ENCODE measurements at regions not wholly inside any gene's neighbourhood (a gene's known extent, or its start where the extent isn't known, plus 50 kb on each side); places are given as distances from the start of the nearest gene placed in this dataset.

DNA sequence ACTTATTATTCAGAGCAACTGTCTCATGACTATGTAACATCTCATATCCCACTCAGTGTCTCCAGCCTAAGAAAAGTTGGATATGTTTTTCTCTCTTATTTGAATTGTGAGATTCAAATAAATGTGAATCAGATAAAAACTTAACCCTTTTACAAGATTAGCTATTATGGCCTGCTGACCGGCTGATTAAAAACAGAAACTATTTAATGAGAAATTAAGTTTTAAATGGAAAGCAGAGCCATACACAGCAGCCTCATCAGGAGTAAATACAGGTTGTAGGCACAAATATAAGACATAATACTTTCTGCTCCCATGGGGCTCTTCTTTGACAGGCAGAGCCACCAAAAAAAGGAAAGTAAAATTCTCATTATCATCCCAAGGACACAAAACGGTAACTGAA lies 307.0 kb upstream of the PRMT6 start:
- Histone ChIP-seq H3K4me3 (no peak overlapping the region), H3K9me3 (ENCODE audit: insufficient read depth, low read depth) (no peaks in the 10 kb centered on the region), H4K20me1 (ENCODE audit: insufficient read depth) (no peaks in the 10 kb centered on the region), H3K27ac (no peak overlapping the region), H3K27me3 (ENCODE audit: insufficient read depth, low read depth) (no peaks in the 10 kb centered on the region), H3K79me2 (ENCODE audit: low read depth) (no peaks in the 10 kb centered on the region), H3K4me2 (no peak overlapping the region), H3K4me1 (replicated peaks; ENCODE audit: insufficient read depth) (no peaks in the 10 kb centered on the region), H3K9me2 (ENCODE audit: insufficient read depth) (0 out of 2 replicates have a peak, but pooled peaks cover 3% of the 10 kb centered on the region), H3F3A (ENCODE audit: insufficient read depth, low read depth) (no peaks in the 10 kb centered on the region), H3K36me3 (ENCODE audit: low read depth) (no peaks in the 10 kb centered on the region), H2AFZ (no peak overlapping the region)
- POLR2A ChIA-PET (ENCODE audit: unreplicated experiment) = no interaction called here
- no peak for DNase-seq
- TF ChIP-seq, protein P1, sequence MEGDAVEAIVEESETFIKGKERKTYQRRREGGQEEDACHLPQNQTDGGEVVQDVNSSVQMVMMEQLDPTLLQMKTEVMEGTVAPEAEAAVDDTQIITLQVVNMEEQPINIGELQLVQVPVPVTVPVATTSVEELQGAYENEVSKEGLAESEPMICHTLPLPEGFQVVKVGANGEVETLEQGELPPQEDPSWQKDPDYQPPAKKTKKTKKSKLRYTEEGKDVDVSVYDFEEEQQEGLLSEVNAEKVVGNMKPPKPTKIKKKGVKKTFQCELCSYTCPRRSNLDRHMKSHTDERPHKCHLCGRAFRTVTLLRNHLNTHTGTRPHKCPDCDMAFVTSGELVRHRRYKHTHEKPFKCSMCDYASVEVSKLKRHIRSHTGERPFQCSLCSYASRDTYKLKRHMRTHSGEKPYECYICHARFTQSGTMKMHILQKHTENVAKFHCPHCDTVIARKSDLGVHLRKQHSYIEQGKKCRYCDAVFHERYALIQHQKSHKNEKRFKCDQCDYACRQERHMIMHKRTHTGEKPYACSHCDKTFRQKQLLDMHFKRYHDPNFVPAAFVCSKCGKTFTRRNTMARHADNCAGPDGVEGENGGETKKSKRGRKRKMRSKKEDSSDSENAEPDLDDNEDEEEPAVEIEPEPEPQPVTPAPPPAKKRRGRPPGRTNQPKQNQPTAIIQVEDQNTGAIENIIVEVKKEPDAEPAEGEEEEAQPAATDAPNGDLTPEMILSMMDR (conservative IDR thresholded peaks at IDR 0.05) = no peak
- TF ChIP-seq EZH2 (IDR thresholded peaks at IDR 0.05; ENCODE audit: low read depth) = no peak
- intact Hi-C loops (cut with micrococcal nuclease; ENCODE audit: unreplicated experiment) = no loop called here
- CTCF ChIA-PET = no interaction called here
- BruUV-seq (replicated peaks) = no TSS peak

DNA sequence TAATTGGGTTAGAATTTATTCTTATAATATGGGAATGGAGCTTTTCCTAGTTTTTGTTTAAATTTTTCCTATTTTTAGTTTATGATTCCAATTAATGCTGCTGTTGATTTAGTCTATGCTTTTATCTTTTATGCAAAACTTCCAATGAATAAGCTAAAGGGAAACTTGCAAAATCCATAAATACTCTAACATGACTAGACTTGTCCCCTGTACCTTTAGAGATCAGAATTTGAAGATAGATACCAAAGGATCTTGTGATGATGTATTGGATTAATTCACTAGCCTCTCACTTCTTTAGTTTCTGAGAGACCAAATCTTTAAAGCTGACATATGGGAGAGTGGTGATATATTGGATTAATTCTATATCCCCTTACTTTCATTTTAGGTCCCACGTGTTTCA lies 306.6 kb upstream of the PRMT6 start:
- Histone ChIP-seq H3K36me3 (ENCODE audit: low read depth) (no peaks in the 10 kb centered on the region), H3K9me3 (ENCODE audit: insufficient read depth, low read depth) (no peaks in the 10 kb centered on the region), H3K4me3 (no peak overlapping the region), H3K27me3 (ENCODE audit: insufficient read depth, low read depth) (no peaks in the 10 kb centered on the region), H3K27ac (no peak overlapping the region), H2AFZ (no peak overlapping the region), H3K4me1 (replicated peaks; ENCODE audit: insufficient read depth) (no peaks in the 10 kb centered on the region), H3K9me2 (ENCODE audit: insufficient read depth) (0 out of 2 replicates have a peak, but pooled peaks cover 3% of the 10 kb centered on the region), H4K20me1 (ENCODE audit: insufficient read depth) (no peaks in the 10 kb centered on the region), H3K79me2 (ENCODE audit: low read depth) (no peaks in the 10 kb centered on the region), H3K4me2 (no peak overlapping the region), H3F3A (ENCODE audit: insufficient read depth, low read depth) (no peaks in the 10 kb centered on the region)
- ChIA-PET CTCF (no interaction called here), POLR2A (ENCODE audit: unreplicated experiment) (no interaction called here)
- intact Hi-C loops (cut with micrococcal nuclease; ENCODE audit: unreplicated experiment) = no loop called here
- DNase-seq = no peak
- no TSS peak for BruUV-seq (replicated peaks)
- no peak for TF ChIP-seq EZH2 (IDR thresholded peaks at IDR 0.05; ENCODE audit: low read depth)
- TF ChIP-seq, protein P1 (conservative IDR thresholded peaks at IDR 0.05) = no peak

DNA sequence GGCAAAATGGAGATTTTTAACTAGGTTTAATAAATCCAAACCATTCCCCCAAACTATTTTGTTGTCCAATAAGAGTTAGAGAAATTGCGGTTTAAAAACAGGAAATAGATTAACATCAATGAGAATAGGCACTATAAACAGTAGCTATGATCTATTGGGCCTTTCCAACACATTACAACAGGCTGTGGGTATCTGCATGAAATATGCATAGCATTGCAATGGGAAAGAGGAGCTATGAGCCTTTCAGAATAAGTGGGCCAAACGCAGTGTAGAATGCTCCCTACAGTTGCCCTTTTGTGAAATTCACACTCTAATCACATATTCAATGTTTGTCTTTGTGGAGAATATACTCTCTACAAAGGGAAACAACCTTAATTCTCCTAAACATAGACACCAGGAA lies 305.5 kb upstream of the PRMT6 start:
- Histone ChIP-seq H3K27ac (no peak overlapping the region), H3K4me3 (no peak overlapping the region), H3K9me2 (ENCODE audit: insufficient read depth) (0 out of 2 replicates have a peak, but pooled peaks cover 3% of the 10 kb centered on the region), H3K36me3 (ENCODE audit: low read depth) (no peaks in the 10 kb centered on the region), H3K4me1 (replicated peaks; ENCODE audit: insufficient read depth) (no peaks in the 10 kb centered on the region; the same call in 1 of the 2 replicates), H3K9me3 (ENCODE audit: insufficient read depth, low read depth) (no peaks in the 10 kb centered on the region), H2AFZ (no peak overlapping the region), H3F3A (ENCODE audit: insufficient read depth, low read depth) (no peaks in the 10 kb centered on the region), H3K4me2 (no peak overlapping the region), H4K20me1 (ENCODE audit: insufficient read depth) (no peaks in the 10 kb centered on the region), H3K27me3 (ENCODE audit: insufficient read depth, low read depth) (no peaks in the 10 kb centered on the region), H3K79me2 (ENCODE audit: low read depth) (no peaks in the 10 kb centered on the region)
- ChIA-PET POLR2A (ENCODE audit: unreplicated experiment) (no interaction called here), CTCF (no interaction called here)
- BruUV-seq (replicated peaks) = no TSS peak
- TF ChIP-seq EZH2 (IDR thresholded peaks at IDR 0.05; ENCODE audit: low read depth) = no peak
- TF ChIP-seq, protein P1 (conservative IDR thresholded peaks at IDR 0.05) = no peak
- intact Hi-C loops (cut with micrococcal nuclease; ENCODE audit: unreplicated experiment) = no loop called here
- no peak for DNase-seq

All from PC-9 (cell line).